ENCODE measurements at regions not wholly inside any gene's neighbourhood (a gene's known extent, or its start where the extent isn't known, plus 50 kb on each side); places are given as distances from the start of the nearest gene placed in this dataset.
A peak's percentile ranks its signal among the peaks of the same experiment; 100 is the strongest.

GRCh38 chr2:15765211-15765610 is 173.5 kb downstream of the DDX1 start:
- no peak for DNase-seq (ENCODE audit: low read depth)

- no peak for DNase-seq (ENCODE audit: low read depth)
Observed at GRCh38 chr2:15765686-15766302, 174.1 kb downstream of the DDX1 start.

GRCh38 chr2:15766303-15766861 is 174.0 kb upstream of the MYCN start:
- DNase-seq (ENCODE audit: low read depth) = no peak

GRCh38 chr2:15766911-15767597 is 173.3 kb upstream of the MYCN start:
- no peak for DNase-seq (ENCODE audit: low read depth)

GRCh38 chr2:15767679-15768078 is 172.7 kb upstream of the MYCN start:
- no peak for DNase-seq (ENCODE audit: low read depth)

- DNase-seq (ENCODE audit: low read depth) = no peak
Observed at GRCh38 chr2:15768142-15768541, 172.2 kb upstream of the MYCN start.

- DNase-seq (ENCODE audit: low read depth) = no peak
Observed at GRCh38 chr2:15768615-15769014, 171.7 kb upstream of the MYCN start.

GRCh38 chr2:15769235-15769634 is 171.1 kb upstream of the MYCN start:
- no peak for DNase-seq (ENCODE audit: low read depth)

GRCh38 chr2:15769676-15770547 is 170.4 kb upstream of the MYCN start:
- no peak for DNase-seq (ENCODE audit: low read depth)

- no peak for DNase-seq (ENCODE audit: low read depth)
Observed at GRCh38 chr2:15770606-15771005, 169.7 kb upstream of the MYCN start.

GRCh38 chr2:15771124-15771523 is 169.2 kb upstream of the MYCN start:
- DNase-seq (ENCODE audit: low read depth) = no peak

- peak; percentile 70 for DNase-seq (ENCODE audit: low read depth)
Observed at GRCh38 chr2:15772086-15772595, 168.2 kb upstream of the MYCN start.

- DNase-seq (ENCODE audit: low read depth) = no peak
Observed at GRCh38 chr2:15772681-15773080, 167.7 kb upstream of the MYCN start.

- DNase-seq (ENCODE audit: low read depth) = no peak
Observed at GRCh38 chr2:15773204-15773603, 167.1 kb upstream of the MYCN start.

- DNase-seq (ENCODE audit: low read depth) = no peak
Observed at GRCh38 chr2:15773846-15774245, 166.5 kb upstream of the MYCN start.

- no peak for DNase-seq (ENCODE audit: low read depth)
Observed at GRCh38 chr2:15775753-15776628, 164.4 kb upstream of the MYCN start.

GRCh38 chr2:15776629-15776919 is 163.8 kb upstream of the MYCN start:
- DNase-seq (ENCODE audit: low read depth) = peak; percentile 29

- no peak for DNase-seq (ENCODE audit: low read depth)
Observed at GRCh38 chr2:15776992-15777702, 163.2 kb upstream of the MYCN start.

- no peak for DNase-seq (ENCODE audit: low read depth)
Observed at GRCh38 chr2:15777795-15778371, 162.5 kb upstream of the MYCN start.

GRCh38 chr2:15778529-15779219 is 161.7 kb upstream of the MYCN start:
- DNase-seq (ENCODE audit: low read depth) = no peak
